ENCODE measurements at regions not wholly inside any gene's neighbourhood (a gene's known extent, or its start where the extent isn't known, plus 50 kb on each side); places are given as distances from the start of the nearest gene placed in this dataset.
A peak's percentile ranks its signal among the peaks of the same experiment; 100 is the strongest.
"Not testable (repeated sequence)": the region's sequence is repeated elsewhere in the genome, so short reads cannot be mapped to it uniquely, and the experiment has no call there.

- Histone ChIP-seq H3K4me1 (ENCODE audit: control insufficient read depth in 1 of 2, insufficient read depth in 2 of 2, low read length in 2 of 2) (no peaks in the 10 kb centered on the region), H3K36me3 (ENCODE audit: control insufficient read depth in 1 of 2, insufficient read depth in 2 of 2, low read length in 1 of 2) (no peaks in the 10 kb centered on the region), H3K9me3 (ENCODE audit: control insufficient read depth, low read length) (peaks cover 1% of the 10 kb centered on the region), H3K27ac (ENCODE audit: low read depth in 1 of 2, low read length in 2 of 2) (no peak overlapping the region), H3K4me3 (ENCODE audit: low read length in 2 of 2) (no peak overlapping the region), H3K27me3 (ENCODE audit: control insufficient read depth in 1 of 2, insufficient read depth in 2 of 2, low read length in 1 of 2) (no peaks in the 10 kb centered on the region)
- ATAC-seq (ENCODE audit: low FRiP score) (no peak), DNase-seq (no peak)
- intact Hi-C loops (cut with DNase I) = no loop called here
Measured at GRCh38 chr6:76984572-76984971, 478.7 kb downstream of the HTR1B start.

GRCh38 chr6:76982476-76983199, 480.7 kb downstream of the HTR1B start:
- intact Hi-C loops (cut with DNase I) = no loop called here
- ATAC-seq (ENCODE audit: low FRiP score) (no peak), DNase-seq (no peak)
- Histone ChIP-seq H3K4me3 (ENCODE audit: low read length in 2 of 2) (no peak overlapping the region), H3K27ac (ENCODE audit: low read depth in 1 of 2, low read length in 2 of 2) (no peak overlapping the region), H3K4me1 (ENCODE audit: control insufficient read depth in 1 of 2, insufficient read depth in 2 of 2, low read length in 2 of 2) (no peaks in the 10 kb centered on the region), H3K36me3 (ENCODE audit: control insufficient read depth in 1 of 2, insufficient read depth in 2 of 2, low read length in 1 of 2) (no peaks in the 10 kb centered on the region), H3K9me3 (ENCODE audit: control insufficient read depth, low read length) (no peaks in the 10 kb centered on the region), H3K27me3 (ENCODE audit: control insufficient read depth in 1 of 2, insufficient read depth in 2 of 2, low read length in 1 of 2) (no peaks in the 10 kb centered on the region)
- 75 to 89% methylated on average over 3 of the region's 3 CpGs for WGBS, 2 donors

GRCh38 chr6:76972474-76972873, 490.8 kb downstream of the HTR1B start:
- Histone ChIP-seq H3K27ac (ENCODE audit: low read depth in 1 of 2, low read length in 2 of 2) (no peak overlapping the region), H3K9me3 (ENCODE audit: control insufficient read depth, low read length) (no peaks in the 10 kb centered on the region), H3K27me3 (ENCODE audit: control insufficient read depth in 1 of 2, insufficient read depth in 2 of 2, low read length in 1 of 2) (no peaks in the 10 kb centered on the region), H3K36me3 (ENCODE audit: control insufficient read depth in 1 of 2, insufficient read depth in 2 of 2, low read length in 1 of 2) (no peaks in the 10 kb centered on the region), H3K4me3 (ENCODE audit: low read length in 2 of 2) (no peak overlapping the region), H3K4me1 (ENCODE audit: control insufficient read depth in 1 of 2, insufficient read depth in 2 of 2, low read length in 2 of 2) (no peaks in the 10 kb centered on the region)
- intact Hi-C loops (cut with DNase I) = no loop called here
- ATAC-seq (ENCODE audit: low FRiP score) = no peak
- no peak for DNase-seq

GRCh38 chr6:76959177-76959576, 504.1 kb downstream of the HTR1B start:
- WGBS, 2 donors = 90 to 91% methylated on average over 15 of the region's 15 CpGs
- H3K36me3 ChIP-seq (ENCODE audit: control insufficient read depth in 1 of 2, insufficient read depth in 2 of 2, low read length in 1 of 2); H3K4me3 ChIP-seq (ENCODE audit: low read length in 2 of 2); H3K27ac ChIP-seq (ENCODE audit: low read depth in 1 of 2, low read length in 2 of 2); H3K4me1 ChIP-seq (ENCODE audit: control insufficient read depth in 1 of 2, insufficient read depth in 2 of 2, low read length in 2 of 2); intact Hi-C loops (cut with DNase I); ATAC-seq (ENCODE audit: low FRiP score); H3K27me3 ChIP-seq (ENCODE audit: control insufficient read depth in 1 of 2, insufficient read depth in 2 of 2, low read length in 1 of 2); H3K9me3 ChIP-seq (ENCODE audit: control insufficient read depth, low read length): not testable (repeated sequence)
- peak in 1 of 2 donors; percentile 24 for DNase-seq

GRCh38 chr6:76942203-76942966, 520.9 kb downstream of the HTR1B start:
- Histone ChIP-seq H3K36me3 (ENCODE audit: control insufficient read depth in 1 of 2, insufficient read depth in 2 of 2, low read length in 1 of 2) (no peaks in the 10 kb centered on the region), H3K4me1 (ENCODE audit: control insufficient read depth in 1 of 2, insufficient read depth in 2 of 2, low read length in 2 of 2) (no peaks in the 10 kb centered on the region), H3K4me3 (ENCODE audit: low read length in 2 of 2) (no peak overlapping the region), H3K27ac (ENCODE audit: low read depth in 1 of 2, low read length in 2 of 2) (no peak overlapping the region), H3K9me3 (ENCODE audit: control insufficient read depth, low read length) (peaks cover 2% of the 10 kb centered on the region), H3K27me3 (ENCODE audit: control insufficient read depth in 1 of 2, insufficient read depth in 2 of 2, low read length in 1 of 2) (no peaks in the 10 kb centered on the region)
- ATAC-seq (ENCODE audit: low FRiP score) (no peak), DNase-seq (no peak)
- intact Hi-C loops (cut with DNase I) = no loop called here
- WGBS, 2 donors = 95 to 97% methylated on average over 2 of the region's 2 CpGs

- H3K4me1 ChIP-seq (ENCODE audit: control insufficient read depth in 1 of 2, insufficient read depth in 2 of 2, low read length in 2 of 2) = no peaks in the 10 kb centered on the region
- no peaks in the 10 kb centered on the region for H3K27me3 ChIP-seq (ENCODE audit: control insufficient read depth in 1 of 2, insufficient read depth in 2 of 2, low read length in 1 of 2)
- DNase-seq (no peak), ATAC-seq (ENCODE audit: low FRiP score) (no peak)
- no peak overlapping the region for H3K4me3 ChIP-seq (ENCODE audit: low read length in 2 of 2)
- intact Hi-C loops (cut with DNase I) = no loop called here
- H3K27ac ChIP-seq (ENCODE audit: low read depth in 1 of 2, low read length in 2 of 2) = no peak overlapping the region
- H3K36me3 ChIP-seq (ENCODE audit: control insufficient read depth in 1 of 2, insufficient read depth in 2 of 2, low read length in 1 of 2) = no peaks in the 10 kb centered on the region
- H3K9me3 ChIP-seq (ENCODE audit: control insufficient read depth, low read length) = peaks cover 2% of the 10 kb centered on the region
- WGBS, 2 donors = 59 to 72% methylated on average over 1 of the region's 1 CpG
Measured at GRCh38 chr6:76940191-76940590, 523.1 kb downstream of the HTR1B start.

GRCh38 chr6:76914737-76915136, 548.6 kb downstream of the HTR1B start:
- H3K36me3 ChIP-seq (ENCODE audit: control insufficient read depth in 1 of 2, insufficient read depth in 2 of 2, low read length in 1 of 2) = no peaks in the 10 kb centered on the region
- no peaks in the 10 kb centered on the region for H3K9me3 ChIP-seq (ENCODE audit: control insufficient read depth, low read length)
- no peaks in the 10 kb centered on the region for H3K27me3 ChIP-seq (ENCODE audit: control insufficient read depth in 1 of 2, insufficient read depth in 2 of 2, low read length in 1 of 2)
- no peak for DNase-seq
- H3K4me1 ChIP-seq (ENCODE audit: control insufficient read depth in 1 of 2, insufficient read depth in 2 of 2, low read length in 2 of 2) = no peaks in the 10 kb centered on the region
- ATAC-seq (ENCODE audit: low FRiP score) = no peak
- H3K27ac ChIP-seq (ENCODE audit: low read depth in 1 of 2, low read length in 2 of 2) = no peak overlapping the region
- 65 to 66% methylated on average over 2 of the region's 2 CpGs for WGBS, 2 donors
- no peak overlapping the region for H3K4me3 ChIP-seq (ENCODE audit: low read length in 2 of 2)
- intact Hi-C loops (cut with DNase I) = no loop called here

GRCh38 chr6:76905541-76905940, 557.8 kb downstream of the HTR1B start:
- not testable (repeated sequence) for ATAC-seq (ENCODE audit: low FRiP score)

GRCh38 chr6:76892542-76892941, 570.7 kb downstream of the HTR1B start:
- no peaks in the 10 kb centered on the region for H3K36me3 ChIP-seq (ENCODE audit: control insufficient read depth in 1 of 2, insufficient read depth in 2 of 2, low read length in 1 of 2)
- DNase-seq (no peak), ATAC-seq (ENCODE audit: low FRiP score) (no peak)
- H3K4me1 ChIP-seq (ENCODE audit: control insufficient read depth in 1 of 2, insufficient read depth in 2 of 2, low read length in 2 of 2) = no peaks in the 10 kb centered on the region
- no peak overlapping the region for H3K27ac ChIP-seq (ENCODE audit: low read depth in 1 of 2, low read length in 2 of 2)
- intact Hi-C loops (cut with DNase I) = no loop called here
- H3K9me3 ChIP-seq (ENCODE audit: control insufficient read depth, low read length) = no peaks in the 10 kb centered on the region
- H3K4me3 ChIP-seq (ENCODE audit: low read length in 2 of 2) = no peak overlapping the region
- WGBS, 2 donors = 51 to 86% methylated on average over 3 of the region's 3 CpGs
- no peaks in the 10 kb centered on the region for H3K27me3 ChIP-seq (ENCODE audit: control insufficient read depth in 1 of 2, insufficient read depth in 2 of 2, low read length in 1 of 2)

More at GRCh38 chr6:76905541-76905940, 557.8 kb downstream of the HTR1B start:
- H3K36me3 ChIP-seq (ENCODE audit: control insufficient read depth in 1 of 2, insufficient read depth in 2 of 2, low read length in 1 of 2); H3K4me1 ChIP-seq (ENCODE audit: control insufficient read depth in 1 of 2, insufficient read depth in 2 of 2, low read length in 2 of 2); H3K4me3 ChIP-seq (ENCODE audit: low read length in 2 of 2); intact Hi-C loops (cut with DNase I); DNase-seq; H3K27me3 ChIP-seq (ENCODE audit: control insufficient read depth in 1 of 2, insufficient read depth in 2 of 2, low read length in 1 of 2); H3K27ac ChIP-seq (ENCODE audit: low read depth in 1 of 2, low read length in 2 of 2); H3K9me3 ChIP-seq (ENCODE audit: control insufficient read depth, low read length): not testable (repeated sequence)
- 86% methylated on average over 4 to 6 of the region's 6 CpGs for WGBS, 2 donors

All from aorta (tissue), 5 donors.